Choroid plexus epithelial cell (primary cell): ENCODE measurements at regions not wholly inside any gene's neighbourhood (a gene's known extent, or its start where the extent isn't known, plus 50 kb on each side); places are given as distances from the start of the nearest gene placed in this dataset.
A peak's percentile ranks its signal among the peaks of the same experiment; 100 is the strongest.
"Not testable (repeated sequence)": the region's sequence is repeated elsewhere in the genome, so short reads cannot be mapped to it uniquely, and the experiment has no call there.

Source experiments
- DNase-seq: peaks from one replicate; pipeline ENCODE4 v3.0.0-alpha.2; 2010; ENCODE audit warnings: low read depth
- H3K4me3 ChIP-seq: 2 replicates; pipeline ENCODE4 v1.5.1; 2011; ENCODE audit warnings: low read depth, mild to moderate bottlenecking, control low read depth, low read length, moderate library complexity
- TF ChIP-seq, protein P1 (sequence below): conservative IDR thresholded peaks from 2 replicates; pipeline ENCODE4 v1.5.1; 2011; ENCODE audit warnings: low read depth, mild to moderate bottlenecking, control low read depth, inconsistent platforms, low read length, moderate library complexity

DNA sequence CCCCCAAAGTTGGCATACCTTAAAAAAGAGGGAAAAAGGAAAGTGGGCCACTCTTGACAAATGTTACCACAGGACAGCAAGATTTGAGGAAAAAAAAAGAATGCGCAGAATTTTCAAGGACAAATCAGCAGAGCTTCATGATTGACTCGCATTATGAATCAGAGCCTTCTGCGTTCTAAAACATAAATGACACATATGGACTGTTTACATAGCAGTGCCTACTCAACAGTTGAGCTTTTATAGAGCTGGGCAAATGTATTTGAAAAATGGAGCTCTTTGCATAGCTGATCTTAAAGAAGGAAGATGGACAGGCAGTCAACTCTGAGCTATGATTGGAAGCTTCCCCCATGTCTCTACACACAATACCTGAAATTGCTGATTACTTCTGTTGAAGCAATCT is 213.2 kb upstream of the NT5E start:
- TF ChIP-seq, protein P1, sequence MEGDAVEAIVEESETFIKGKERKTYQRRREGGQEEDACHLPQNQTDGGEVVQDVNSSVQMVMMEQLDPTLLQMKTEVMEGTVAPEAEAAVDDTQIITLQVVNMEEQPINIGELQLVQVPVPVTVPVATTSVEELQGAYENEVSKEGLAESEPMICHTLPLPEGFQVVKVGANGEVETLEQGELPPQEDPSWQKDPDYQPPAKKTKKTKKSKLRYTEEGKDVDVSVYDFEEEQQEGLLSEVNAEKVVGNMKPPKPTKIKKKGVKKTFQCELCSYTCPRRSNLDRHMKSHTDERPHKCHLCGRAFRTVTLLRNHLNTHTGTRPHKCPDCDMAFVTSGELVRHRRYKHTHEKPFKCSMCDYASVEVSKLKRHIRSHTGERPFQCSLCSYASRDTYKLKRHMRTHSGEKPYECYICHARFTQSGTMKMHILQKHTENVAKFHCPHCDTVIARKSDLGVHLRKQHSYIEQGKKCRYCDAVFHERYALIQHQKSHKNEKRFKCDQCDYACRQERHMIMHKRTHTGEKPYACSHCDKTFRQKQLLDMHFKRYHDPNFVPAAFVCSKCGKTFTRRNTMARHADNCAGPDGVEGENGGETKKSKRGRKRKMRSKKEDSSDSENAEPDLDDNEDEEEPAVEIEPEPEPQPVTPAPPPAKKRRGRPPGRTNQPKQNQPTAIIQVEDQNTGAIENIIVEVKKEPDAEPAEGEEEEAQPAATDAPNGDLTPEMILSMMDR = no peak
- DNase-seq = no peak
- no peak overlapping the region for H3K4me3 ChIP-seq

DNA sequence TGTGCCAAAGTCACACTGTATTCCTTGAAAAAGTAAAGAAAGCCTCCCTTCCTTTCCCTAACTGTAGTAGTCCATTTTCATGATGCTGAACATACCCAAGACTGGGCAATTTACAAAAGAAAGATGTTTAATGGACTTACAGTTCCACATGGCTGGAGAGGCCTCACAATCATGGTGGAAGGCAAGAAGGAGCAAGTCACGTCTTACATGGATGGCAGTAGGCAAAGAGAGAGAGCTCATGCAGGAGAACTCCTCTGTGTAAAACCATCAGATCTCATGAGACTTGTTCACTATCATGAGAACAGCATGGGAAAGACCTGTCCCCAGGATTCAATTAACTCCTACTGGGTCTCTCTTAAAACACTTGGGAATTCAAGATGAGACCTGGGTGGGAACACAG is 222.5 kb upstream of the NT5E start:
- not testable (repeated sequence) for DNase-seq, H3K4me3 ChIP-seq

DNA sequence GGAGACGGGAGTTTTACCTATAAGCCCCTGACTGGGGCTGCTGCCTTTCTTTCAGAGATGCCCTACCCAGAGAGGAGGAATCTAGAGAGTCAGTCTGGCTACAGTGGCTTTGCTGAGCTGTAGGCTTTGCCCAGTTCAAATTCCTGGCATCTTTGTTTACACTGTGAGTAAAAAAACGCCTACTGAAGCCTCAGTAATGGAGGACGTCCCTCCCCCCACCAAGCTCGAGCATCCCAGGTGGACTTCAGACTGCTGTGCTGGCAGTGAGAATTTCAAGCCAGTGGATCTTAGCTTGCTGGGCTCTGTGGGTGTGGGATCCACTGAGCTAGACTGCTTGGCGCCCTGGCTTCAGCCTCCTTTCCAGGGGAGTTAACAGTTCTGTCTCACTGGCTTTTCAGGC is 237.1 kb upstream of the NT5E start:
- not testable (repeated sequence) for DNase-seq, H3K4me3 ChIP-seq

DNA sequence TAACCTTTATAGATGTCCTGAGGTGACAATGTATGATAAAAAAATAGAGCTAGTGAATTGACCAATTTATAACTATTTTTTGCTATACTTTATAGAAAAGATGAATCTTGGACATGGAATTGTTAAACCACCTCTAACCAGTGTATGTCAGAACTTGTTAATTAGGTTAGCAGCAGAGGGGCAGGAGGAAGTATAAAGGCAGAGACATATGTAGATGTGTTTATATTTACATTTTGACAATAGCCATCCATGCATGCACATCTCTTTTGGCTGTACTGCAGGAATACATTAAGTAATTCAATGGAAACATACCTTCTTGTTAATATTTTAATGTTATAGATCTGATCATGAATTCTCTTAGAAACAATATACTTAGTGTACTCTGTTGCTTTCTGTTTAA is 254.6 kb upstream of the NT5E start:
- H3K4me3 ChIP-seq = no peak overlapping the region
- no peak for DNase-seq
- TF ChIP-seq, protein P1 = no peak

DNA sequence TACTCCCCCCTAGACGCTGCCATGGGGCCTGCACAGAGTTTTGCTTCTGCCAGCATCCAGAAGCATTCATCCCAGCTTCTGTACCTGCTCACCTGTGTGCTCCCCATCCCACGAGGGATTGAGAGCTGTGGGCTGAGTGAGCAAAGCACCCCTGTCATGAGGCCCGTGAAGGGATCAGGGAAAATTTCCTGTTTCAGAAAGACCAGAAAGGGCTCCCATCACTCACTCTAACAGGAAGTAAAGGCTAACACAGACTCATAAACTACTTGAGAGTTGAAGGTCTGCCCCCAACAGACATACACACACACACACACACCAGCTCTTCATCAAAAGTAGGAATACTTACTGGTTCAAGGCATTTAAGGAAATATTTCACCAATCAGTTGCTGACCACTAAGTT is 256.5 kb upstream of the NT5E start:
- H3K4me3 ChIP-seq = no peak overlapping the region
- no peak for DNase-seq
- TF ChIP-seq, protein P1 = no peak

DNA sequence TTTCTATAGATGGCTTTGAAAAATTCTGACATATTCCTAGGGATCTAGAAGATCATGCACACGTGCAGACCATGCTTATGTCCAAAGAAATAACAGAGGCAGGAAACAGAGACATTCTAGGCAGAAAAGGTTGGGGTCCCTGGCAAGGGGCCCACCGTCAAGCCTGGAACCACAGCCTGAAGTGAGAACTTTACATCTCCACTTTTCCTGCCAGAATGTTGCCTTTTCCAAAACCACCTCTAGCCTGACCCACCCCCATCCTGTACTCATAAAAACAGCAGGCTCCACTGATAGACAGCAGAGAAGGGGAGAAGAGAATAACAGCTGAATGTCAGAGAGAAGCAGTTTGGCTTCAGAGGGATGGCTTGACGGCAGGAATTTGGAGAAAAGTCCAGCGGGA is 257.3 kb upstream of the NT5E start:
- TF ChIP-seq, protein P1 = no peak
- DNase-seq = no peak
- H3K4me3 ChIP-seq = no peak overlapping the region

DNA sequence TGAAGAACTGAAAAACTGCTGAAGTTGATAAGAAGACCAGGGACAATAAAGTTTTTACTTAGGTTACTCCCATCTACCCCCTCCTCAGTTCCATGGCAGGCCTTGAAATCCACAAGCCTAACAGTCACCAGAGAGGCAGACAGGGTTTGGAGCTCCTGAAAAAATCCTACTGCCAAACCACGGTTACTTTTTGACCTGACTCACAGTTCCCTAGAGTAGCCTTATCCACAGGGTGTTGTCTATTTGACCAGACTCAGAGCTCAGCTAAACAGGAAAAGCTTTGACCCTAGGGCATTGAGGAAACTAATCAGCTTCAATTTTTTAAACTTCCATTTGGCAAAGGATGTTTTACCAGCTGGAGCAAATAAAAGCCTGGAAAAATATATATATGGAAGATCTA is 257.7 kb upstream of the NT5E start:
- no peak overlapping the region for H3K4me3 ChIP-seq
- DNase-seq = peak; percentile 61
- TF ChIP-seq, protein P1 = no peak

DNA sequence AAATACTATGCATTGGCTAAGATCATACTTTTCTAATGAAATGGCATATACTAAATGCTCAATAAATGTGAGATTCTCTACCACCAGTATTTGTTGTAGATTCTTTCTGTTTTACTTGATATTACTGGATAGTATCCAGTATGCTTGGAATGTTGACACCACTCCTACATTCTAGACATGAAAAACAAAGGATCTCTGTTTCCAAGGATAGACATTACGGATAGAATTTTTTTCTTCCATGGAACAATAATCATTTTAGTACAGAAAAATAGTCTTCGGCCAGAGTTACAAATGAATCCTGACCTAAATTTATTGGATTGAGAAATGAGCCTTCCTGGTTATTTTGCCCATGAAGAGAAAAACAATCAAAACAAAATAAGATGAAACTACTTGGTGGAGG is 258.2 kb upstream of the NT5E start:
- H3K4me3 ChIP-seq = no peak overlapping the region
- peak; percentile 55 for DNase-seq
- TF ChIP-seq, protein P1 = no peak
